ENCODE measurements at regions not wholly inside any gene's neighbourhood (a gene's known extent, or its start where the extent isn't known, plus 50 kb on each side); places are given as distances from the start of the nearest gene placed in this dataset.

GRCh38 chr5:148953711-148954110 is 109.2 kb downstream of the SH3TC2 start:
- no peak for TF ChIP-seq ZKSCAN8 (CRISPR knock-in tag; IDR thresholded peaks at IDR 0.05; ENCODE audit: borderline replicate concordance)
- TF ChIP-seq CTCF (CRISPR knock-in tag; IDR thresholded peaks at IDR 0.05), result no peak
- TF ChIP-seq ZFP36 (IDR thresholded peaks at IDR 0.05; ENCODE audit: borderline replicate concordance, low read depth, low read length, partially characterized antibody), result no peak
- no peak for TF ChIP-seq DPF2 (CRISPR knock-in tag; IDR thresholded peaks at IDR 0.05; ENCODE audit: borderline replicate concordance, low read depth)
- no peak for TF ChIP-seq PHF20 (CRISPR knock-in tag; IDR thresholded peaks at IDR 0.05)
- no peak for TF ChIP-seq ELF1 (CRISPR knock-in tag; IDR thresholded peaks at IDR 0.05)
- TF ChIP-seq RFX1 (IDR thresholded peaks at IDR 0.05), result no peak
- TF ChIP-seq POLR2A (IDR thresholded peaks at IDR 0.05; ENCODE audit: insufficient read depth in 1 of 2, low read depth in 2 of 2, low read length in 2 of 2), result no peak
- no peak for TF ChIP-seq ETS1 (CRISPR knock-in tag; IDR thresholded peaks at IDR 0.05)
- TF ChIP-seq EHMT2 (IDR thresholded peaks at IDR 0.05; ENCODE audit: borderline replicate concordance, low read depth, low read length), result no peak

Data from HepG2 (cell line).